IMR-90 (cell line): ENCODE measurements at regions not wholly inside any gene's neighbourhood (a gene's known extent, or its start where the extent isn't known, plus 50 kb on each side); places are given as distances from the start of the nearest gene placed in this dataset.

ENCODE experiments used
- BHLHE40 ChIP-seq: fragments of 150-350 bp; IDR thresholded peaks from 2 replicates; pipeline ENCODE4 v1.6.1; 2016; ENCODE audit warnings: mild to moderate bottlenecking, low read depth, low read length
- CEBPB ChIP-seq: IDR thresholded peaks from 2 replicates; pipeline ENCODE4 v1.6.1; 2012; ENCODE audit warnings: low read depth, low read length, improper control_type of control experiment
- CHD1 ChIP-seq: IDR thresholded peaks from 2 replicates; pipeline ENCODE4 v1.6.1; 2012; ENCODE audit warnings: low read depth, low read length, improper control_type of control experiment
- CTCF ChIP-seq: conservative IDR thresholded peaks from 2 replicates; pipeline ENCODE4 v1.5.1; 2012; ENCODE audit warnings: mild to moderate bottlenecking, low read depth, low read length, improper control_type of control experiment
- ELK1 ChIP-seq: fragments of 150-350 bp; IDR thresholded peaks from 2 replicates; pipeline ENCODE4 v1.6.1; 2016; ENCODE audit warnings: low read depth, mild to moderate bottlenecking, low read length, moderate library complexity, borderline replicate concordance
- FOS ChIP-seq: fragments of 150-350 bp; IDR thresholded peaks from 2 replicates; pipeline ENCODE4 v1.6.1; 2016; ENCODE audit warnings: low read depth, low read length
- MAFK ChIP-seq: IDR thresholded peaks from 2 replicates; pipeline ENCODE4 v1.6.1; 2012; ENCODE audit warnings: low read depth, low read length, improper control_type of control experiment
- MXI1 ChIP-seq: IDR thresholded peaks from 2 replicates; pipeline ENCODE4 v1.6.1; 2012; ENCODE audit warnings: low read depth, mild to moderate bottlenecking, low read length, moderate library complexity, borderline replicate concordance
- NFE2L2 ChIP-seq: fragments of 150-350 bp; IDR thresholded peaks from 2 replicates; pipeline ENCODE4 v1.6.1; 2016; ENCODE audit warnings: low read depth, mild to moderate bottlenecking, low read length
- POLR2A ChIP-seq: IDR thresholded peaks from 2 replicates; pipeline ENCODE4 v1.6.1; 2012; ENCODE audit warnings: mild to moderate bottlenecking, low read depth, low read length
- RCOR1 ChIP-seq: IDR thresholded peaks from 2 replicates; pipeline ENCODE4 v1.6.1; 2012; ENCODE audit warnings: mild to moderate bottlenecking, low read length, improper control_type of control experiment; ENCODE audit not compliant: insufficient replicate concordance
- RFX5 ChIP-seq: IDR thresholded peaks from 2 replicates; pipeline ENCODE4 v1.8.0; 2012; ENCODE audit warnings: low read depth, mild to moderate bottlenecking, low read length, moderate library complexity
- SMC3 ChIP-seq: fragments of 150-350 bp; IDR thresholded peaks from 2 replicates; pipeline ENCODE4 v1.6.1; 2016; ENCODE audit warnings: low read depth, mild to moderate bottlenecking, antibody characterized with exemption, low read length, moderate library complexity
- USF2 ChIP-seq: fragments of 150-350 bp; IDR thresholded peaks from 2 replicates; pipeline ENCODE4 v1.6.1; 2017; ENCODE audit warnings: mild to moderate bottlenecking, antibody characterized with exemption, low read length, low read depth

GRCh38 chr11:67745181-67745726, 70.8 kb upstream of the ALDH3B2 start:
- no peak for TF ChIP-seq CTCF
- TF ChIP-seq MAFK = no peak
- TF ChIP-seq RFX5 = no peak
- no peak for TF ChIP-seq NFE2L2
- no peak for TF ChIP-seq USF2
- TF ChIP-seq POLR2A = no peak
- no peak for TF ChIP-seq ELK1
- no peak for TF ChIP-seq SMC3
- no peak for TF ChIP-seq CHD1
- no peak for TF ChIP-seq RCOR1
- no peak for TF ChIP-seq FOS
- no peak for TF ChIP-seq BHLHE40
- TF ChIP-seq CEBPB = no peak
- no peak for TF ChIP-seq MXI1
